ENCODE measurements at regions not wholly inside any gene's neighbourhood (a gene's known extent, or its start where the extent isn't known, plus 50 kb on each side); places are given as distances from the start of the nearest gene placed in this dataset.

- TF ChIP-seq, protein P1, sequence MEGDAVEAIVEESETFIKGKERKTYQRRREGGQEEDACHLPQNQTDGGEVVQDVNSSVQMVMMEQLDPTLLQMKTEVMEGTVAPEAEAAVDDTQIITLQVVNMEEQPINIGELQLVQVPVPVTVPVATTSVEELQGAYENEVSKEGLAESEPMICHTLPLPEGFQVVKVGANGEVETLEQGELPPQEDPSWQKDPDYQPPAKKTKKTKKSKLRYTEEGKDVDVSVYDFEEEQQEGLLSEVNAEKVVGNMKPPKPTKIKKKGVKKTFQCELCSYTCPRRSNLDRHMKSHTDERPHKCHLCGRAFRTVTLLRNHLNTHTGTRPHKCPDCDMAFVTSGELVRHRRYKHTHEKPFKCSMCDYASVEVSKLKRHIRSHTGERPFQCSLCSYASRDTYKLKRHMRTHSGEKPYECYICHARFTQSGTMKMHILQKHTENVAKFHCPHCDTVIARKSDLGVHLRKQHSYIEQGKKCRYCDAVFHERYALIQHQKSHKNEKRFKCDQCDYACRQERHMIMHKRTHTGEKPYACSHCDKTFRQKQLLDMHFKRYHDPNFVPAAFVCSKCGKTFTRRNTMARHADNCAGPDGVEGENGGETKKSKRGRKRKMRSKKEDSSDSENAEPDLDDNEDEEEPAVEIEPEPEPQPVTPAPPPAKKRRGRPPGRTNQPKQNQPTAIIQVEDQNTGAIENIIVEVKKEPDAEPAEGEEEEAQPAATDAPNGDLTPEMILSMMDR (IDR thresholded peaks at IDR 0.05; ENCODE audit: extremely low read depth in 1 of 2, insufficient read depth in 1 of 2, low read depth in 1 of 2, low read length in 2 of 2), result no peak
- TF ChIP-seq POLR2AphosphoS5 (IDR thresholded peaks at IDR 0.05; ENCODE audit: insufficient read depth, low read depth, low read length), result no peak
- no peak for TF ChIP-seq MAX (IDR thresholded peaks at IDR 0.05; ENCODE audit: insufficient read depth, insufficient read length)
- TF ChIP-seq POLR2A (IDR thresholded peaks at IDR 0.05; ENCODE audit: low read depth, low read length), result no peak
- TF ChIP-seq FOS (IDR thresholded peaks at IDR 0.05; ENCODE audit: borderline replicate concordance, insufficient read depth, low read length), result no peak
- no peak for TF ChIP-seq EZH2 (IDR thresholded peaks at IDR 0.05; ENCODE audit: borderline replicate concordance, low read depth, low read length, severe bottlenecking)
Observed at GRCh38 chr5:159864885-159865691, 51.2 kb upstream of the ADRA1B start.
